Endodermal cell (in vitro differentiated cells): ENCODE measurements at regions not wholly inside any gene's neighbourhood (a gene's known extent, or its start where the extent isn't known, plus 50 kb on each side); places are given as distances from the start of the nearest gene placed in this dataset.

ENCODE experiments used
- DNase-seq: peaks from one replicate; pipeline ENCODE4 v3.0.0-alpha.2; 2017
- H3K27ac ChIP-seq: 2 replicates; pipeline ENCODE4 v1.5.1; 2013; ENCODE audit warnings: mild to moderate bottlenecking, low read depth, low read length, moderate library complexity
- H3K27me3 ChIP-seq: 2 replicates; pipeline ENCODE4 v1.6.1; 2013; ENCODE audit warnings: mild to moderate bottlenecking, low read length, moderate library complexity; ENCODE audit not compliant: insufficient read depth, control insufficient read depth, poor library complexity, severe bottlenecking
- H3K36me3 ChIP-seq: 2 replicates; pipeline ENCODE4 v1.7.0; 2013; ENCODE audit warnings: mild to moderate bottlenecking, low read length, moderate library complexity; ENCODE audit not compliant: control insufficient read depth, insufficient read depth
- H3K4me1 ChIP-seq: one replicate; pipeline ENCODE4 v1.7.0; 2013; ENCODE audit warnings: low read length; ENCODE audit not compliant: control insufficient read depth, insufficient read depth
- H3K4me3 ChIP-seq: 2 replicates; pipeline ENCODE4 v1.5.1; 2013; ENCODE audit warnings: mild to moderate bottlenecking, low read length, moderate library complexity
- H3K9ac ChIP-seq: 2 replicates; pipeline ENCODE4 v1.6.1; 2013; ENCODE audit warnings: mild to moderate bottlenecking, low read length, moderate library complexity; ENCODE audit not compliant: poor library complexity, severe bottlenecking; ENCODE audit errors: extremely low read depth
- H3K9me3 ChIP-seq: 2 replicates; pipeline ENCODE4 v1.6.1; 2013; ENCODE audit warnings: mild to moderate bottlenecking, low read length, moderate library complexity; ENCODE audit not compliant: control insufficient read depth
- H3K27ac Mint-ChIP-seq: 2 replicates; pipeline ENCODE4 v1.8.0; 2020; ENCODE audit warnings: mixed read lengths
- H3K27me3 Mint-ChIP-seq: 2 replicates; pipeline ENCODE4 v1.8.0; 2021; ENCODE audit warnings: mild to moderate bottlenecking, mixed read lengths; ENCODE audit not compliant: insufficient read depth
- H3K36me3 Mint-ChIP-seq: 2 replicates; pipeline ENCODE4 v1.8.0; 2020; ENCODE audit warnings: low read depth, mixed read lengths
- H3K4me1 Mint-ChIP-seq: 2 replicates; pipeline ENCODE4 v1.8.0; 2020; ENCODE audit warnings: mixed read lengths
- H3K4me3 Mint-ChIP-seq: 2 replicates; pipeline ENCODE4 v1.8.0; 2020; ENCODE audit warnings: mild to moderate bottlenecking, moderate library complexity, mixed read lengths
- H3K9me3 Mint-ChIP-seq: 2 replicates; pipeline ENCODE4 v1.8.0; 2020; ENCODE audit warnings: mild to moderate bottlenecking, mixed read lengths
- CTCF ChIP-seq: fragments of 200-600 bp; sonication (generic); conservative IDR thresholded peaks from 2 replicates; pipeline ENCODE4 v1.5.0; 2021; ENCODE audit warnings: antibody characterized with exemption, mild to moderate bottlenecking
- WGBS, 2 experiments: methylation state at CpG; one replicate each; pipeline versions ENCODE4 v1.1.5 to v1.1.7; 2013; ENCODE audit warnings: missing lambda C conversion rate in 2 of 2, mixed read lengths in 1 of 2; ENCODE audit not compliant: insufficient coverage in 1 of 2, insufficient read length in 1 of 2; 5-methylcytosine and 5-hydroxymethylcytosine counted together

- H3K9me3 Mint-ChIP-seq = peaks cover 3% of the 10 kb centered on the region
- no peaks in the 10 kb centered on the region for H3K27me3 ChIP-seq
- H3K36me3 Mint-ChIP-seq = no peaks in the 10 kb centered on the region
- no peak overlapping the region for H3K27ac Mint-ChIP-seq
- peaks cover 8% of the 10 kb centered on the region for H3K27me3 Mint-ChIP-seq
- no peaks in the 10 kb centered on the region for H3K9me3 ChIP-seq
- H3K4me1 Mint-ChIP-seq = no peaks in the 10 kb centered on the region
- H3K4me3 Mint-ChIP-seq = no peak overlapping the region
- no peak overlapping the region for H3K9ac ChIP-seq
- peak overlapping the region; percentile 56 for H3K27ac ChIP-seq
- no peak for TF ChIP-seq CTCF
- no peak overlapping the region for H3K4me3 ChIP-seq
- no peak for DNase-seq
- no peaks in the 10 kb centered on the region for H3K36me3 ChIP-seq
- 87 to 90% methylated on average over 5 of the region's 5 CpGs for WGBS, 2 experiments
- no peaks in the 10 kb centered on the region for H3K4me1 ChIP-seq
Observed at GRCh38 chr6:81636930-81637568, 115.4 kb downstream of the TENT5A start.

GRCh38 chr6:81634155-81634880 lies 118.2 kb downstream of the TENT5A start:
- Mint-ChIP-seq H3K4me1 (no peaks in the 10 kb centered on the region), H3K27me3 (peaks cover 3% of the 10 kb centered on the region), H3K4me3 (no peak overlapping the region), H3K27ac (no peak overlapping the region), H3K36me3 (peaks cover 2% of the 10 kb centered on the region), H3K9me3 (peaks cover 14% of the 10 kb centered on the region)
- H3K36me3 ChIP-seq = no peaks in the 10 kb centered on the region
- H3K4me3 ChIP-seq = no peak overlapping the region
- 88 to 98% methylated on average over 3 of the region's 3 CpGs for WGBS, 2 experiments
- no peaks in the 10 kb centered on the region for H3K27me3 ChIP-seq
- no peak overlapping the region for H3K9ac ChIP-seq
- no peak overlapping the region for H3K27ac ChIP-seq
- no peak for DNase-seq
- no peak for TF ChIP-seq CTCF
- H3K9me3 ChIP-seq = peaks cover 16% of the 10 kb centered on the region
- no peaks in the 10 kb centered on the region for H3K4me1 ChIP-seq

GRCh38 chr6:81633391-81633790 lies 119.1 kb downstream of the TENT5A start:
- H3K27me3 ChIP-seq = no peaks in the 10 kb centered on the region
- H3K4me3 Mint-ChIP-seq = no peak overlapping the region
- peaks cover 3% of the 10 kb centered on the region for H3K27me3 Mint-ChIP-seq
- H3K36me3 Mint-ChIP-seq = peaks cover 2% of the 10 kb centered on the region
- no peaks in the 10 kb centered on the region for H3K36me3 ChIP-seq
- no peak for TF ChIP-seq CTCF
- no peaks in the 10 kb centered on the region for H3K4me1 Mint-ChIP-seq
- no peak for DNase-seq
- no peak overlapping the region for H3K9ac ChIP-seq
- H3K27ac Mint-ChIP-seq = no peak overlapping the region
- H3K9me3 ChIP-seq = peaks cover 22% of the 10 kb centered on the region
- no peaks in the 10 kb centered on the region for H3K4me1 ChIP-seq
- no peak overlapping the region for H3K4me3 ChIP-seq
- no peak overlapping the region for H3K27ac ChIP-seq
- peaks cover 16% of the 10 kb centered on the region for H3K9me3 Mint-ChIP-seq
